IPS-NIHi7 (cell line): ENCODE measurements at regions not wholly inside any gene's neighbourhood (a gene's known extent, or its start where the extent isn't known, plus 50 kb on each side); places are given as distances from the start of the nearest gene placed in this dataset.

ENCODE experiments used
- DNase-seq: peaks from one replicate; pipeline ENCODE4 v3.0.0; 2012; ENCODE audit warnings: mixed read lengths; ENCODE audit errors: extremely low spot score

GRCh38 chr15:77796046-77796729 lies 163.5 kb upstream of the LINGO1 start:
- no peak for DNase-seq

- no peak for DNase-seq
These were observed 162.7 kb upstream of the LINGO1 start for GRCh38 chr15:77795446-77795845.

GRCh38 chr15:77791941-77792340 lies 159.2 kb upstream of the LINGO1 start:
- DNase-seq = no peak

- DNase-seq = no peak
These were observed 157.8 kb upstream of the LINGO1 start for GRCh38 chr15:77790481-77790880.

GRCh38 chr15:77786956-77787355 lies 154.2 kb upstream of the LINGO1 start:
- DNase-seq = no peak

GRCh38 chr15:77786181-77786890 lies 153.6 kb upstream of the LINGO1 start:
- DNase-seq = no peak

- DNase-seq = peak; percentile 83
These were observed 151.9 kb upstream of the LINGO1 start for GRCh38 chr15:77784361-77785292.

- DNase-seq = no peak
These were observed 150.9 kb upstream of the LINGO1 start for GRCh38 chr15:77783636-77784035.

- no peak for DNase-seq
These were observed 150.0 kb upstream of the LINGO1 start for GRCh38 chr15:77782691-77783090.

GRCh38 chr15:77781946-77782240 lies 149.2 kb upstream of the LINGO1 start:
- DNase-seq = no peak

GRCh38 chr15:77781151-77781945 lies 148.6 kb upstream of the LINGO1 start:
- no peak for DNase-seq

GRCh38 chr15:77778802-77779201 lies 146.1 kb upstream of the LINGO1 start:
- DNase-seq = no peak

GRCh38 chr15:77775837-77776236 lies 143.1 kb upstream of the LINGO1 start:
- no peak for DNase-seq

GRCh38 chr15:77775373-77775772 lies 142.7 kb upstream of the LINGO1 start:
- DNase-seq = no peak

GRCh38 chr15:77774350-77774749 lies 141.6 kb upstream of the LINGO1 start:
- DNase-seq = no peak

- no peak for DNase-seq
These were observed 141.2 kb upstream of the LINGO1 start for GRCh38 chr15:77773903-77774302.

GRCh38 chr15:77772641-77773402 lies 140.1 kb upstream of the LINGO1 start:
- DNase-seq = no peak

GRCh38 chr15:77771616-77772015 lies 138.9 kb upstream of the LINGO1 start:
- no peak for DNase-seq

- no peak for DNase-seq
These were observed 137.0 kb upstream of the LINGO1 start for GRCh38 chr15:77769700-77770099.

- no peak for DNase-seq
These were observed 135.9 kb upstream of the LINGO1 start for GRCh38 chr15:77768521-77769078.

- DNase-seq = no peak
These were observed 135.4 kb upstream of the LINGO1 start for GRCh38 chr15:77768107-77768506.
